HUES48 (cell line): ENCODE measurements at regions not wholly inside any gene's neighbourhood (a gene's known extent, or its start where the extent isn't known, plus 50 kb on each side); places are given as distances from the start of the nearest gene placed in this dataset.
"Not testable (repeated sequence)": the region's sequence is repeated elsewhere in the genome, so short reads cannot be mapped to it uniquely, and the experiment has no call there.

Experiments used
- H3K27ac ChIP-seq: one replicate; pipeline ENCODE4 v1.7.0; 2013; ENCODE audit warnings: low read depth, low read length, inconsistent platforms
- H3K27me3 ChIP-seq: 2 replicates; pipeline ENCODE4 v1.6.1; 2013; ENCODE audit warnings: mild to moderate bottlenecking, low read length; ENCODE audit not compliant: control insufficient read depth, insufficient read depth
- H3K36me3 ChIP-seq: 2 replicates; pipeline ENCODE4 v1.6.1; 2013; ENCODE audit warnings: low read length; ENCODE audit not compliant: control insufficient read depth, insufficient read depth
- H3K4me1 ChIP-seq: 2 replicates; pipeline ENCODE4 v1.6.1; 2013; ENCODE audit warnings: mild to moderate bottlenecking, low read length; ENCODE audit not compliant: control insufficient read depth, insufficient read depth
- H3K4me3 ChIP-seq: 2 replicates; pipeline ENCODE4 v1.5.1; 2013; ENCODE audit warnings: mild to moderate bottlenecking, low read depth, low read length
- H3K9ac ChIP-seq: 2 replicates; pipeline ENCODE4 v1.6.1; 2013; ENCODE audit warnings: mild to moderate bottlenecking, low read depth, low read length, moderate library complexity
- H3K9me3 ChIP-seq: 2 replicates; pipeline ENCODE4 v1.6.1; 2013; ENCODE audit warnings: low read length; ENCODE audit not compliant: control insufficient read depth, insufficient read depth

DNA sequence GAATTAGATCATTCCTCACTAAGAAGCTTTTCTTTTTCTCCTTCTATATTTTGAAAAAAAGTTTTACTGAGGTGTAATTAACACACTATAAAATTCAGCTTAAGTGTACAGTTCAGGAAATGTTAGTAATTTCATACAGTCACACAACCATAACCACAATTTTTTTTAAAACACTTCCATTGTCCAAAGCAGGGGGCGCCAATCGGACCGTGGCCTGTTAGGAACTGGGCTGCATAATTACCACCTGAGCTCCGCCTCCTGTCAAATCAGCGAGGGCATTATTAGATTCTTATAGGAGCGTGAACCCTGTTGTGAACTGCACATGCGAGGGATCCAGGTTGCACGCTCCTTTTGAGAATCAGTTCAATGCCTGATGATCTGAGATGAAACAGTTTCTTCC, 427.1 kb downstream of the TFEC start:
- Histone ChIP-seq H3K27ac (no peak overlapping the region), H3K4me1 (no peaks in the 10 kb centered on the region), H3K36me3 (no peaks in the 10 kb centered on the region), H3K9me3 (no peaks in the 10 kb centered on the region; the same call in 1 of the 2 replicates), H3K9ac (no peak overlapping the region), H3K4me3 (no peak overlapping the region), H3K27me3 (no peaks in the 10 kb centered on the region)

- no peak overlapping the region for H3K4me3 ChIP-seq
- no peaks in the 10 kb centered on the region for H3K36me3 ChIP-seq
- H3K27me3 ChIP-seq = no peaks in the 10 kb centered on the region
- no peaks in the 10 kb centered on the region; the same call in 1 of the 2 replicates for H3K9me3 ChIP-seq
- H3K9ac ChIP-seq = no peak overlapping the region
- H3K4me1 ChIP-seq = no peaks in the 10 kb centered on the region
- no peak overlapping the region for H3K27ac ChIP-seq
Measured at GRCh38 chr7:115600207-115600606, 430.4 kb downstream of the TFEC start.

GRCh38 chr7:115599184-115599583, 431.4 kb downstream of the TFEC start:
- H3K9me3 ChIP-seq, H3K27ac ChIP-seq, H3K4me1 ChIP-seq, H3K36me3 ChIP-seq, H3K4me3 ChIP-seq, H3K9ac ChIP-seq, H3K27me3 ChIP-seq: not testable (repeated sequence)

GRCh38 chr7:115597220-115597619, 433.3 kb downstream of the TFEC start:
- not testable (repeated sequence) for H3K27me3 ChIP-seq, H3K27ac ChIP-seq, H3K4me3 ChIP-seq, H3K36me3 ChIP-seq, H3K4me1 ChIP-seq, H3K9me3 ChIP-seq, H3K9ac ChIP-seq

GRCh38 chr7:115593111-115593510, 437.5 kb downstream of the TFEC start:
- H3K9ac ChIP-seq = no peak overlapping the region
- H3K27ac ChIP-seq = no peak overlapping the region
- no peaks in the 10 kb centered on the region for H3K27me3 ChIP-seq
- H3K36me3 ChIP-seq = no peaks in the 10 kb centered on the region
- H3K9me3 ChIP-seq = no peaks in the 10 kb centered on the region
- no peak overlapping the region for H3K4me3 ChIP-seq
- no peaks in the 10 kb centered on the region for H3K4me1 ChIP-seq

DNA sequence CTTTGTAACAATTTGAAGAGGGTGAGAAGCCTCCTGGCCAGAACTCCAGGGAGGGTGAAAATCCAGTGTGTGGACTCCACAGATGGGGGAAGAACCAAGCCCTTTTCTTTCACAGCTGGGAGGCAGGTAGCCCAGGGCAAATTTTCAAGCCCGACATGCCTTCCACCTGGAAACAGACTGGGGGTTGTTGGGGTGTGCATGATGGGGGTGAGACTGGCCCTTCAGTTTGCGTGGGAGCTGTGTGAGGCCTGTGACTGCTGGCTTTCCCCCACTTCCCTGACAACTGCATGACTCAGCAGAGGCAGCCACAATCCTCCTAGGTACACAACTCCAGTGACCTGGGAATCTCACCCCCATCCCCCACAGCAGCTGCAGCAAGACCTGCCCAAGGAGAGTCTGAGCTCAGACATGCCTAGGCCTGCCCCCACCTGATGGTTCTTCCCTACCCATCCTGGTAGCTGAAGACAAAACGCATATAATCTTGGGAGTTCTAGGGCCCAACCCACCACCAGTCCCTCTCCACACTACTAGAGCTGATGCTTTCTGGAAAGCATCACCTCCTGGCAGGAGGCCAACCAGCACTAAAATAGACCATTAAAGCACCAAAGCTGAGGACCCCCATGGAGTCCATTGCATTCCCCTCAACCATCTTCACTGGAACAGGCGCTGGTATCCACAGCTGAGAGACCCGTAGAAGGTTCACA, 445.4 kb downstream of the TFEC start:
- no peaks in the 10 kb centered on the region for H3K36me3 ChIP-seq
- no peak overlapping the region for H3K4me3 ChIP-seq
- no peaks in the 10 kb centered on the region for H3K9me3 ChIP-seq
- no peaks in the 10 kb centered on the region for H3K4me1 ChIP-seq
- no peak overlapping the region for H3K27ac ChIP-seq
- H3K9ac ChIP-seq = no peak overlapping the region
- H3K27me3 ChIP-seq = no peaks in the 10 kb centered on the region

DNA sequence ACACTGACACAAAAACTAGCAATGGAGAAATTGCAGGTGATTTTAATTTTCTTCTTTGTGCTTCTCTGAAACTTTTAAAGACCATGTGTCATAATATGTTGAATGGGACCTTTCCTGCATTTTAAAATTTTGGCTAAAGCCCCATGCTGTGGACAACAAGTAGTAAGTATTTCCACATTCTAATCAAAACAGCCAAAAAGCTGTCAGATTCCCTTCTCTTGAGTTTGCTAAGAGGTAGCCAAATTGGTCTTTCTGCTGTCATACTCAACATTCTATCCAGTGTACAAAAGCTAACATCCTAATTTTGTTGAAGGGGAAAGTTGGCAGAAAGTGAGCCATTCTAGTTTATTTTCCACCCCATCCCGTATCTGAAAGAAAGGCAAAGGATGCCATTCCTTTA, 447.6 kb downstream of the TFEC start:
- no peak overlapping the region for H3K4me3 ChIP-seq
- H3K9me3 ChIP-seq = no peaks in the 10 kb centered on the region
- H3K36me3 ChIP-seq = no peaks in the 10 kb centered on the region
- H3K27ac ChIP-seq = no peak overlapping the region
- no peaks in the 10 kb centered on the region for H3K27me3 ChIP-seq
- H3K9ac ChIP-seq = no peak overlapping the region
- no peaks in the 10 kb centered on the region for H3K4me1 ChIP-seq

- H3K4me1 ChIP-seq = no peaks in the 10 kb centered on the region
- H3K27ac ChIP-seq = no peak overlapping the region
- no peak overlapping the region for H3K9ac ChIP-seq
- no peaks in the 10 kb centered on the region for H3K9me3 ChIP-seq
- H3K4me3 ChIP-seq = no peak overlapping the region
- H3K36me3 ChIP-seq = no peaks in the 10 kb centered on the region
- no peaks in the 10 kb centered on the region for H3K27me3 ChIP-seq
Measured at GRCh38 chr7:115578576-115578975, 452.0 kb downstream of the TFEC start.

DNA sequence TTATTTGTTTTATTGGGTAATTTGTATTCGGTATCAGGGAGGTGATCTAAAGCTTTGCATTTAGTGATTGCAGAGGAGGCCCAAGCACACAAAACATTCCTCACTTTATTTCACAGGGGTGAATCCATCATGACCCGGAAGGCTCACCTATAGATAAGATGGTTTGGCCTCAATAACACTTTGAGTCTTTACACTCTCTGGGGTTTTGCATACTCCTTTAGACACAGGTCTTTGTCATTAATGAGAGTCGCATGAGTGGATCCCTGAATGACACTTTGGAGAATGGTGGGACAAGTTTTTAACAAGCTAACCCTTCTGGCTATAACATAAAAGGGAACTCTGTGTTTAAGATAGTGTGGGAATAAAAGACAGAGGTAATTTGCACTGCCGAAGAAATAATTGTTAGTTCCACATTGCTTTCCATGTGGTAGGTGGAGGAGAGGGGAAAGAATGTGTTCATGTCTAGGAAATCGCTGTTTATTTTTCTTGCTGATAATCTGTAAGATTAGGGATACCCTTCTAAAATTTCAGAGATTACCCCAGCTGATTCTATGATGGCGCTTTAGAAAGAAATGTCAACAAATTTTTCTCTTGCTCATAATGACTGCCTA, 455.8 kb downstream of the TFEC start:
- Histone ChIP-seq H3K4me3 (no peak overlapping the region), H3K4me1 (no peaks in the 10 kb centered on the region), H3K9me3 (no peaks in the 10 kb centered on the region)

GRCh38 chr7:115572111-115572510, 458.5 kb downstream of the TFEC start:
- Histone ChIP-seq H3K27ac (no peak overlapping the region), H3K9ac (no peak overlapping the region), H3K27me3 (no peaks in the 10 kb centered on the region), H3K4me1 (peaks cover 4% of the 10 kb centered on the region; the same call in 1 of the 2 replicates), H3K9me3 (no peaks in the 10 kb centered on the region), H3K36me3 (no peaks in the 10 kb centered on the region), H3K4me3 (no peak overlapping the region)

More for the DNA sequence above, 455.8 kb downstream of the TFEC start:
- Histone ChIP-seq H3K27ac (no peak overlapping the region), H3K9ac (no peak overlapping the region), H3K36me3 (no peaks in the 10 kb centered on the region), H3K27me3 (no peaks in the 10 kb centered on the region)

GRCh38 chr7:115561335-115562110, 469.0 kb downstream of the TFEC start:
- H3K4me1 ChIP-seq = no peaks in the 10 kb centered on the region
- H3K9me3 ChIP-seq = no peaks in the 10 kb centered on the region
- H3K27me3 ChIP-seq = no peaks in the 10 kb centered on the region
- H3K27ac ChIP-seq = no peak overlapping the region
- H3K9ac ChIP-seq = no peak overlapping the region
- H3K4me3 ChIP-seq = no peak overlapping the region
- no peaks in the 10 kb centered on the region for H3K36me3 ChIP-seq
